NCI-H128 (cell line): ENCODE measurements at regions not wholly inside any gene's neighbourhood (a gene's known extent, or its start where the extent isn't known, plus 50 kb on each side); places are given as distances from the start of the nearest gene placed in this dataset.
"Not testable (repeated sequence)": the region's sequence is repeated elsewhere in the genome, so short reads cannot be mapped to it uniquely, and the experiment has no call there.

Experiments used
- DNase-seq: peaks from one replicate; lab custom pipeline; 2025; ENCODE audit not compliant: unreplicated experiment; lab: John Stamatoyannopoulos, UW

- no peak for DNase-seq
Measured at GRCh38 chr9:79403495-79403894, 168.3 kb upstream of the TLE4 start.

GRCh38 chr9:79408200-79408599 is 163.6 kb upstream of the TLE4 start:
- no peak for DNase-seq

GRCh38 chr9:79408617-79409016 is 163.1 kb upstream of the TLE4 start:
- DNase-seq = no peak

GRCh38 chr9:79409182-79409823 is 162.5 kb upstream of the TLE4 start:
- no peak for DNase-seq

GRCh38 chr9:79425840-79426239 is 145.9 kb upstream of the TLE4 start:
- no peak for DNase-seq

- no peak for DNase-seq
Measured at GRCh38 chr9:79428422-79428821, 143.3 kb upstream of the TLE4 start.

- DNase-seq = no peak
Measured at GRCh38 chr9:79430619-79431018, 141.1 kb upstream of the TLE4 start.

- no peak for DNase-seq
Measured at GRCh38 chr9:79431019-79431679, 140.6 kb upstream of the TLE4 start.

- no peak for DNase-seq
Measured at GRCh38 chr9:79432485-79432884, 139.3 kb upstream of the TLE4 start.

- no peak for DNase-seq
Measured at GRCh38 chr9:79433703-79434102, 138.1 kb upstream of the TLE4 start.

GRCh38 chr9:79439221-79439620 is 132.5 kb upstream of the TLE4 start:
- not testable (repeated sequence) for DNase-seq

- DNase-seq = no peak
Measured at GRCh38 chr9:79446523-79447307, 125.0 kb upstream of the TLE4 start.

GRCh38 chr9:79447308-79447605 is 124.5 kb upstream of the TLE4 start:
- no peak for DNase-seq

- DNase-seq = no peak
Measured at GRCh38 chr9:79447762-79448161, 124.0 kb upstream of the TLE4 start.

- DNase-seq = no peak
Measured at GRCh38 chr9:79452265-79452664, 119.5 kb upstream of the TLE4 start.

GRCh38 chr9:79461712-79462111 is 110.1 kb upstream of the TLE4 start:
- no peak for DNase-seq

GRCh38 chr9:79465156-79465555 is 106.6 kb upstream of the TLE4 start:
- no peak for DNase-seq

GRCh38 chr9:79469164-79469563 is 102.6 kb upstream of the TLE4 start:
- no peak for DNase-seq

- DNase-seq = no peak
Measured at GRCh38 chr9:79470954-79471353, 100.8 kb upstream of the TLE4 start.

GRCh38 chr9:79471580-79472543 is 99.9 kb upstream of the TLE4 start:
- DNase-seq = no peak

- DNase-seq = no peak
Measured at GRCh38 chr9:79473704-79474103, 98.1 kb upstream of the TLE4 start.
